Stimulated activated CD4-positive, alpha-beta T cell treated with anti-CD3 and anti-CD28 coated beads, Interleukin-2, amount 100 ng/mL, for 4 hours (primary cell): ENCODE measurements at regions not wholly inside any gene's neighbourhood (a gene's known extent, or its start where the extent isn't known, plus 50 kb on each side); places are given as distances from the start of the nearest gene placed in this dataset.
"Not testable (repeated sequence)": the region's sequence is repeated elsewhere in the genome, so short reads cannot be mapped to it uniquely, and the experiment has no call there.

Source experiments
- DNase-seq: peaks from one replicate; pipeline ENCODE4 v3.0.0-alpha.2; 2020; ENCODE audit warnings: low read depth

- not testable (repeated sequence) for DNase-seq
Observed at GRCh38 chr16:26596033-26596432, 470.7 kb upstream of the C16orf82 start.

GRCh38 chr16:26598061-26598460 lies 468.7 kb upstream of the C16orf82 start:
- peak; percentile 46 for DNase-seq

- DNase-seq = no peak
Observed at GRCh38 chr16:26598998-26599784, 467.5 kb upstream of the C16orf82 start.

- no peak for DNase-seq
Observed at GRCh38 chr16:26599785-26600104, 467.0 kb upstream of the C16orf82 start.

- DNase-seq = no peak
Observed at GRCh38 chr16:26601335-26601734, 465.4 kb upstream of the C16orf82 start.

- no peak for DNase-seq
Observed at GRCh38 chr16:26605626-26606271, 461.0 kb upstream of the C16orf82 start.

- no peak for DNase-seq
Observed at GRCh38 chr16:26606381-26607150, 460.2 kb upstream of the C16orf82 start.

- DNase-seq = no peak
Observed at GRCh38 chr16:26614237-26614841, 452.4 kb upstream of the C16orf82 start.

GRCh38 chr16:26623442-26623841 lies 443.3 kb upstream of the C16orf82 start:
- DNase-seq = no peak

- DNase-seq = no peak
Observed at GRCh38 chr16:26627958-26628357, 438.8 kb upstream of the C16orf82 start.

- not testable (repeated sequence) for DNase-seq
Observed at GRCh38 chr16:26631365-26631764, 435.4 kb upstream of the C16orf82 start.

GRCh38 chr16:26642047-26642664 lies 424.6 kb upstream of the C16orf82 start:
- no peak for DNase-seq

- DNase-seq = no peak
Observed at GRCh38 chr16:26643519-26643918, 423.2 kb upstream of the C16orf82 start.

- no peak for DNase-seq
Observed at GRCh38 chr16:26644912-26645543, 421.7 kb upstream of the C16orf82 start.

- DNase-seq = peak; percentile 12
Observed at GRCh38 chr16:26645614-26646013, 421.1 kb upstream of the C16orf82 start.

GRCh38 chr16:26647870-26648269 lies 418.9 kb upstream of the C16orf82 start:
- no peak for DNase-seq

GRCh38 chr16:26648851-26649250 lies 417.9 kb upstream of the C16orf82 start:
- no peak for DNase-seq

GRCh38 chr16:26649381-26650045 lies 417.2 kb upstream of the C16orf82 start:
- no peak for DNase-seq

- DNase-seq = no peak
Observed at GRCh38 chr16:26651464-26651863, 415.3 kb upstream of the C16orf82 start.

GRCh38 chr16:26651884-26652283 lies 414.8 kb upstream of the C16orf82 start:
- no peak for DNase-seq

GRCh38 chr16:26658486-26658885 lies 408.2 kb upstream of the C16orf82 start:
- no peak for DNase-seq
